NCI-H345 (cell line): ENCODE measurements at regions not wholly inside any gene's neighbourhood (a gene's known extent, or its start where the extent isn't known, plus 50 kb on each side); places are given as distances from the start of the nearest gene placed in this dataset.
"Not testable (repeated sequence)": the region's sequence is repeated elsewhere in the genome, so short reads cannot be mapped to it uniquely, and the experiment has no call there.

Source experiments
- DNase-seq: peaks from one replicate; lab custom pipeline; 2025; lab: John Stamatoyannopoulos, UW

DNA sequence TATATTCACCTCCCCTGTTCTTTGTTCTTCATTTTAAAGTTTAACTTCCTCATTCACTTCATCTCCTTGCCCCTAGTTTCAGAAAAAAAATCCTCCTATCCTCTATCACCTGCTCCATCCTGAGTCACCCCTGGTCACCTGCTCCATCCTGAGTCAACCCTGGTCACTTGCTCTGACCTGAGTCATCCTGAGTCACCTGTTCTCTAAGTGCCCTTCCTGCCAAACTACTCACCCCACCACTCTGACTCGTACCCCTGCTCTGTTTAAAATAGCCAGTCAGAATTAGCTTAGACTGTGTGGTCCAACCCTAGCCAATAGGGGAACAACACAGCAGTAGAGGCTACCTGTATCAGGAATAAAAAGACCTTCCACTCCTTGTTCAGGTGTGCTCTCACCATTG, 716.9 kb downstream of the ZBBX start:
- DNase-seq: no peak

GRCh38 chr3:166661621-166662020, 718.5 kb downstream of the ZBBX start:
- no peak for DNase-seq

DNA sequence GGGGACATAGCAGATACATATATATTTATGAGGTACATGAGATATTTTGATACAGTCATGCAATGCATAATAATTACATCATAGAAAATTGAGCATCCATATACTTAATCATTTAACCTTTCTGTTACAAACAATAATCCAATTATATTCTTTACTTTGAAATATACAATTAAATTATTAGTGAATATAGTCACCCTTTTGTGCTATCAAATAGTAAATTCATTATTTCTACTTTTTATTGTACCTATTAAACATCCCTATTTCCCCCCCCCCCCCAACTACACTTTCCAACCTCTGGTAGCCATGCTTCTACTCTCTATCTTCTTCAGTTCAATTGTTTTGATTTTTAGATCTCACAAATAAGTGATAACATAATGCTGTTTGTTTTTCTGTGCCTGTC, 719.1 kb downstream of the ZBBX start:
- DNase-seq: no peak

GRCh38 chr3:166637984-166638530, 742.0 kb downstream of the ZBBX start:
- no peak for DNase-seq

DNA sequence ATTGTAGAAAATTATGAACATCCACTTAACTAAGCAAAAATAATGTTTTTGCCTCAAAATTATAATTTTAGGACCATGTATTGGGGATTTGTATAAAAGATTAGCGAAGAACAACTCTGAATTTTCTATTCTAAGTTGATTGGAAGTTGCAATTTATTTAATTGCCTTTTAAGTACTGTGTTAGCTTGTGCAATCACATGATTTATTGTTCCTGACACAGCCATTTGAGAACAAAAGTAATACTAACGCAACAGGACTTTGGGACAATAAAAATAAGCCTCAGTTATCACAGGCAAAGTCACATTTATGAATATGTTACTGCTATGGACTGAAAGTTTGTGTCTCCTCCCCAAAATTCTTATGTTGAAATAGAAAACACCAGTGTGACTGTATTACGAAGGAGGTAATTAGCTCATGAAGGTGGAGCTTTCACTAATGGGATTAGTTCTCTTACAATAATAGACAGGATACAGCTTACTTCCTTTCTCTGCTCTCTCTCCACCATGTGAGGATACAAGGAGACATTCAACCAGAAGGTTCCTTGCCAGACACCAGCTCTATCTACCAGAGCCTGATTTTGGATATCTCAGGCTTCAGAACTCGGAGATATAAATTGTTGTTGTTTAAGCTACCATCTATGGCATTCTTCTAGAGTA, 745.9 kb downstream of the ZBBX start:
- no peak for DNase-seq

GRCh38 chr3:166630190-166630589, 749.9 kb downstream of the ZBBX start:
- DNase-seq: no peak

DNA sequence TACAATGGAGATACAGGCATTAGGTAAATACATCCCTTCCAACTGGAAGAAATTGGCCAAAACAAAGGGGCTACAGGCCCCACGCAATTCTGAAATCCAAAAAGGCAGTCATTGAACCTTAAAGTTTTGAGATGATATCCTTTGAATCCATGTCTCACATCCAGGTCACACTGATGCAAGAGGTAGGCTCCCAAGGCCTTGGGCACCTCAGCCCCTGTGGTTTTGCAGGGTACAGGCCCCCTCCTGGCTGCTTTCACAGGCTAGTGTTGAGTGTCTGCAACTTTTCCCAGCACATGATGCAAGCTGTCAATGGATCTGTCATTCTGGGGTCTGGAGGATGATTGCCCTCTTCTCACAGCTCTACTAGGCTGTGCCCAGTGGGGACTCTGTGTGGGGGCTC, 766.7 kb downstream of the ZBBX start:
- no peak for DNase-seq

GRCh38 chr3:166612761-166613160, 767.3 kb downstream of the ZBBX start:
- DNase-seq: not testable (repeated sequence)

GRCh38 chr3:166607933-166608521, 770.8 kb upstream of the BCHE start:
- no peak for DNase-seq

DNA sequence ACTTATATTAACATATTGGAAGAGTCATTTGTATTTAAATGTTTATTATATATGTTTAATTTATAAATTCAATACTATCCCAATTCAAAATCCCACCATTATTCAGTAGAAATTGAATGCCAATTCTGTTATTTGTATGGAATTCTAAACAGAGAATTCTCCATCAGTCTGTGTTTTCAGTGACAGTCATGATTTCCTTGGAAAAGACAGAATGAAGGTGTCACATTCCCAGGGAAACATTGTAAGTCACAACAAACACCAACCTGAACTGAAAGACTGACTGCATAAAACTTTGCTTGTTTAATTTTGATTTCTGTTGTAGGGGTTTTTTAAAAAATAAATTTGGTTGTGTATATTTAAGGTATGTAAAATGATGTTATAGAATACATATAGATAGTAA, 769.8 kb upstream of the BCHE start:
- DNase-seq: no peak

DNA sequence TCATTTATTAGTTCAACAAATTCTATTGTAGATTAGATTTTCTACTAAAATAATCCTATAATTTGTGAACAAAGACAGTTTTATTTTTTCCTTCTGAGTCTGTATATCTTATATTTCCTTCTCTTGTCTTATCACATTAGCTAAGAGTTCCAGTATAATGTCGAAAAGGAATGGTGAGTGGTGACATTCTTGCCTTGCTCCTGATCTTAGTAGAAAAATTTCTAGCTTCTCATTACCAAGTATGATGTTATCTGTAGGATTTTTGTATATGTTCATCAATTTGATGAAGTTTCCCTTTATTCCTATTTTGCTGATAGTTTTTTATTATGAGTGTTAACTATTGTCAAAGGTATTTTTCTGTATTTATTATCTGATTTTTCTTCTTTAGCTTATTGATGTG, 756.6 kb upstream of the BCHE start:
- DNase-seq: no peak

DNA sequence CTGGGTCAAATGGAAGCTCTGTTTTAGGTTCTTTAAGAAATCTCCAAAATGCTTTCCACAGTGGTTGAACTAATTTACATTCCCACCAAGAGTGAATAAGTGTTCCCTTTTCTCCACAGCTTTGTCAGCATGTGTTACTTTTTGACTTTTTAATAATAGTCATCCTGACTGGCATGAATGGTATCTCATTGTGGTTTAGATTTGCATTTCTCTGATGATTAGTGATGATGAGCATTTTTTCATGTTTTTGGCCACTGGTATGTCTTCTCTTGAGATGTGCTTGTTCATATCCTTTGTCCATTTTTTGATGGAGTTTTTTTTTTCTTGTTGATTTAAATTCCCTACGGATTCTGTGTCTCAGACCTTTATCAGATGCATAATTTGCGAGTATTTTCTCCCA, 745.0 kb upstream of the BCHE start:
- no peak for DNase-seq

GRCh38 chr3:166580561-166580960, 743.3 kb upstream of the BCHE start:
- DNase-seq: no peak

GRCh38 chr3:166575161-166575560, 737.9 kb upstream of the BCHE start:
- DNase-seq: no peak

DNA sequence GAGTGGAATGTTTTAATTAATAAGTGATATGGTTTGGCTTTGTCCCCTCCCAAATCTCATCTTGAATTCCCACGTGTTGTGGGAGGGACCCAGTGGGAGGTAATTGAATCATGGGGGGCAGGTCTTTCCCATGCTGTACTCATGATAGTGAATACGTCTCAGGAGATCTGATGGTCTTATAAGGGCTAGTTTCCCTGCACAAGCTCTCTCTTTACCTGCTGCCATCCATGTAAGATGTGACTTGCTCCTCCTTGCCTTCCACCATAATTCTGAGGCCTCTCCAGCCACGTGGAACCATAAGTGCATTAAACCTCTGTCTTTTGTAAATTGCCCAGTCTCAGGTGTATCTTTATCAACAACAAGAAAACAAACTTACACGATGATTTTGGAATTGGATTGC, 734.5 kb upstream of the BCHE start:
- DNase-seq: not testable (repeated sequence)

DNA sequence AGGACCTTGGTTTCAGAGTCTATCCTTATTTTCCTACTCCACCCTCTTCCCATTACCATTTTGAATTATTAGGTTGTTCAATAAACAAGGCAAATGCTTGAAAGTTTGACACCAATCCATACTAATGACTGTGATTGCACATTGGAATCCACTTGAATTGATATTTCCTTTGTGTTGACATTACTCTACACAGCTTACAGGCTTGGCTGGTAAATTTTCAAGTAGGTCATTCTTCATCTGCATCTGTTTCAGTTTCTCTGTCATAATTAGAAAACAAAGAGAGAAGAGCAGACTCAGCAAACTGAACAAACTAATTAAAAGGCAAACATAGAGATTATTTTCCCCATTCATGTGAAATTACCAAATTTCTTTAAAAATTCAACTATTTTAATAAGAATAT, 732.9 kb upstream of the BCHE start:
- DNase-seq: no peak

GRCh38 chr3:166569589-166569988, 732.4 kb upstream of the BCHE start:
- no peak for DNase-seq

DNA sequence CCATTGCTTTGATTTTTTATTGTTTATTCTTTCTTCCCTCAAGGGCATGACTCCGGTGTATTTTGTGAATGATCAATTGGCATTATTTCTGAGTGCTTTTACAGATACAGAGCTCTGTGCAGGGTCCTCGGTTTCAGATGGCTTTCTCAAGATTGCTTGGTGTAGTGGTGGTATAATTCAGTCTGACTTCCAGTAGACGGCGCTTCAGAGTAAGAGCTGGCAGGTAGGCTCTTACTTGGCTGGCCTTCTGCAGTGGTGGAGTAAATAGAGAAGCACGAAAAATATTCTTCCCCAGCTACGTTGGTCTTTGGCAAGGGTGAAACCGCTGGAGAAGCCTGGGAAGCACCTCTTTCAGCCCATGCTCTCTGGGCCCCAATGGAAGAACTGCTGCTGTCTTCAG, 723.0 kb upstream of the BCHE start:
- DNase-seq: no peak

GRCh38 chr3:166556955-166557354, 719.7 kb upstream of the BCHE start:
- no peak for DNase-seq

- no peak for DNase-seq
These were observed 716.8 kb upstream of the BCHE start for GRCh38 chr3:166554023-166554422.

DNA sequence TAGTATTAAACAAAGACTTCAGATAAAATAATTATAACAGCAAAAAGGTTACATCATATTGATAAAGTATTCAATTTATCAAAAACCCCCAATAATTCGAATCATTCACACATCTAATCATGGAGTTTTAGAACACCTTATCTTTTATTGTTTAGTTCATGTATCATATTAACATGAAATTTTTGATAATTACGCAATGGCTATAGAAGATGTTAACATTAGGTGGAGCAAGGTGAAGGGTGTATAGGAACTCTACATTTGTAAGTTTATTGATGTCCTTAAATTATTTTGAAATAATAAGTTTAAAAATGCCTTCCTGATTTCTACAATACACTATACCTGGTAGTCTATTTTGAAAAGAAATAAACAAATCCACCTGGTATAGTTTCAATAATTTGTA, 696.5 kb upstream of the BCHE start:
- DNase-seq: no peak

DNA sequence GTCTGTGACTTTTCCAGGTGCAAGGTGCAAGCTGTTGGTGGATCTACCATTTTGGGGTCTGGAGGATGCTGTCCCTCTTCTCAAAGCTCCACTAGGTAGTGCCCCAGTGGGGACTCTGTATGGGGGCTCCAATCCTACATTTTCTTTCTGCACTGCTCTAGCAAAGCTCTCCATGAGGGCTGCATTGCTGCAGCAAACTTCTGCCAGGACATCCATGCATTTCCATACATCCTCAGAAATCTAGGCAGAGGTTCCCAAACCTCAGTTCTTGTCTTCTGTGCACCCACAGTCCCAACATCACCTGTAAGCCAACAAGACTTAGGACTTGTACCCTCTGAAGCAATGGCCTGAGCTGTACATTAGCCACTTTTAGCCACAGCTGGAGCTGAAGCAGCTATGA, 694.5 kb upstream of the BCHE start:
- no peak for DNase-seq

- DNase-seq: peak; percentile 2
These were observed 690.1 kb upstream of the BCHE start for GRCh38 chr3:166527325-166527724.

DNA sequence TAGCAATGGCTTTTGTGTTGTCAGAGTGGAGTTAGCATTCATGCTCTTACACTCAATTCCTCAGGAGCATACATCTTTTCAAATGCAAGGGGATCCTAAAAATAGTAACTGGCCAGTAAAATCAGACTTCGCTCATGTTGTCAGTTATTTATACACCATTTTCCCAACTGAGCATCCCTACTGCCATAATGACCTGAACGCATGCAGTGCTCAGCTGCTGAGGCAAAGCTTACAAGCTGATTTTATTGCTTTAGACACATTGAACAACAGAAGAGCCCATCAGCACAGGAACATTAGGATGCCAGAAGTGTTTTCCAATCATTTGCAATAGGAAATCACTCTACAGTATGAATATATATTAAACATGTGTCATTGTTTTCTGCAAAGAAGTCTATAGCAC, 689.7 kb upstream of the BCHE start:
- peak; percentile 4 for DNase-seq
